NCI-H82 treated with DMSO at 0.1 percent for 48 hours (cell line): ENCODE measurements at regions not wholly inside any gene's neighbourhood (a gene's known extent, or its start where the extent isn't known, plus 50 kb on each side); places are given as distances from the start of the nearest gene placed in this dataset.

Experiments
- DNase-seq: peaks from one replicate; lab custom pipeline; 2025; ENCODE audit not compliant: unreplicated experiment; lab: John Stamatoyannopoulos, UW

DNA sequence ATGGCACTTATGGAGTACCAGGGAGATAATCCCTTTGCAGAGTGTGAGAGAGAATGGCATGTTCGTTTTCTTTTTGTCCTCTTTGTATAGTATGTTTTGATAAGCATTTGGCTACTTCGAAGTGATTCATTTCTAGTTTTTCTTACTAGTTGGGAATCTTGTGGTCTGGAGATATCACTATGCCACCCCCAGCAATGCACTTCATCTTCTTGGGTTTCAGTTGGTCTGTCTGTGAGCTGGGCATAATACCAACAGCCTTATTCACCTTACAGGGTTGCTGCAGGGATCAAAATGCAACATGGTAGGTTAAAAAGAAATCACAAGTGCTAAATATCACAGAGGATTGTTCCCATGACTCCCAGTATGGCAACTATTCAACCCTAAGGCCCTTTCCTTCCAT is 387.8 kb upstream of the CADM1 start:
- no peak for DNase-seq

DNA sequence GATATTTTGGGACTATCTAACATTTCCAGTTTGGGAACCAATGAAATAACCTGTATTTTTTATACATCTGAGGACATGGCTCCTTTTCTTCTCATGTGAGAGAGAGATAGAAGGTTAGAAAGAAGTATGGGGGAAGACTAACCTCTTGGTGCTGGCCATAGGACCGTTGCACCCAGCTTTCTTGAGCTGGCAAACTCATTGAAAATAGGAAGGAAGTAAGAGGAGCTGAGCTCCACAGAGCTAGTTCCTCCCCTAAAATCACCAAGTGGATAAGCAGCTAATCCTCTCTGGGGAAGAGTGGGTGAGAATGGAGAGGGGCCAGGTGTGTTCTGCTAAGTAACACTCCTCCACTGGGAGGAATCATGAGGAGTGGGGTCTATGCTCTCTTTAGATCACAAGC is 387.4 kb upstream of the CADM1 start:
- peak; percentile 6 for DNase-seq

DNA sequence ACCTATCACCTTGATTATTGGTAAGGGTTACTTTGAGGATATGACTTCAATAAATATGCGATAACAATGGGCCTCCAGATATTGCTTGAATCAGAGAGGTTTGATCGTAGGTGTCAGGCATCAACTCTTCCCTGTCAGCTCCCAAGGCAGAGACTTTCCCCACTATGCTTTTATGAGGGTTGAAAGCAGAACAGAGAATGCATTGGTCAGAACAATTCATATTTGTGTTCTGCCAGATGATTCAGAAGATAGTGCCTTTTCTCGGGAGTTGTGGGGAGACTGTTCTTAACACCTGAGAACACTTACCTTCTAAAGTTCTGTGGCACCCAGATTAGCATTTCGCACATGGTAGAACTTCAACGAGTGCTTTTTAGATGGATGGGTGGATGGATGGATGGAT is 386.3 kb upstream of the CADM1 start:
- no peak for DNase-seq

DNA sequence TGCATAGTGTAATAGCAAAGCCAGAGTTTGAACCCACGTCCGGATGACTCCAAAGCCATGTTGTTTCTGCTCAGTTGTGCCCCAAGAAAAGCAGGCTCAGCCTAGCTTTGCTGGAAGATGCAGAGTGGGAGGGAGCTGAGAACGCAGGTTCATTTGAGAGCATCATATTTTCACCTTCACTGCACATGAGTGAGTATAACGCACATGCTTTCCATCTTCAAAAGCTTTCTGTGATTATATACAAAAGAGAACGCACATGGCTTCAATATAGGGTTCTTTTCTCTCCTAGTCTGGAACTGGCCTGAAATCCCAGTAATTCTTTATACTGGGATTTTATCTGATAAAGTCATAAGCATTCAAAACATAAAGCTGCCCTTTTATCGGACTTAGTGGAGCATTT is 385.5 kb upstream of the CADM1 start:
- no peak for DNase-seq

DNA sequence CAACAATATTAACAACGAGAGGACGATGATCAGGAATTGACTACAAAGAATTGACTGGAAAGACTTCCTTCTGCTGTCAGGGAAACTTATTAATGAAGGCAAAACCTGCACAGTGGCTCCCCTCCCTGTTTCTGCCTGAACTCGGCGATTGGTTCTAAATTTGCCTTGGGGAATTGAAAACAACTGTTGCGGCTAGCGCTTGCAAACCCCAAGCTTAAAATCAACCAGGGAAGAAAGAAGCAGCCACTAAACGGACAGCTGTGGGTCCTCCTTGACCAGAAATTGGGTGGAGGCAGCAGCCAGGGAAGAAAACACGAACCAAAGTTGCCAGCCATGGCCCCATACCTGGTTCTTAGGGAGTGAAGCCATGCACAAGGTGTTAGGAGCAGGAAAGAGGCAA is 383.5 kb upstream of the CADM1 start:
- no peak for DNase-seq

DNA sequence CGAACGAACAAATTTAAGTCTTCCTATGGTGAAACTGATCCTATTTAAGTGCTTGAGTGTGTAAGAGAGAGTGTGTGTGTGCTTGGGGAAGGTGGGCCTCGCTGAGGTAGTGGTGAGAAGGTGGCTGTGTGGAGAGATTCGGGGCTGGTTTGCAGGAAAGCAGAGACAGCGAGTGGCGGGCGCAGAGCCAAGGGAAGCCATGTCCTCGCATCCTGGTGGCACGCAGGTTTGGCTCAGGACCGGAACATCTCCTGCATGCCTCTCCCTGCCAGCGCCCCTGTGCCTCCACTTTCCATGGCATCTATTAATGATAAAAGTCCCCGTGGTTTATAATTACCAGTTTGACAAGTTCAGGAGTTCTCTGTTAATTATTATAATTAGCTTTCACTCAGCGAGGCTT is 383.1 kb upstream of the CADM1 start:
- DNase-seq: no peak

DNA sequence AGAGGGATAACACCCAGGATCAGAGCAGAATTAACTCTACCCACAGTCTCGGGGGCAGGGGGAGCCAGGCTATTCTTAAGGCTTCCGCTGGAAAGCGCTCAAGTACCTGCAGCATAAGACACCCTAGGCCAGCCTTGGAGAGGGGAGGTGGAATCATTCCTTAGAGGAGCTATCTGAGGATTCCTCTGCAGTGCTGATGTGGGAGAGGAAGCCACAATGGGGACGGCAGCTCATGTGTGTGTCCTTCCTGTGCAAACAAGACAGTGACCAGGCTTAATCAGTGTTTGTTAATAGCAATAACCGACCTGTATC is 382.2 kb upstream of the CADM1 start:
- DNase-seq: no peak

DNA sequence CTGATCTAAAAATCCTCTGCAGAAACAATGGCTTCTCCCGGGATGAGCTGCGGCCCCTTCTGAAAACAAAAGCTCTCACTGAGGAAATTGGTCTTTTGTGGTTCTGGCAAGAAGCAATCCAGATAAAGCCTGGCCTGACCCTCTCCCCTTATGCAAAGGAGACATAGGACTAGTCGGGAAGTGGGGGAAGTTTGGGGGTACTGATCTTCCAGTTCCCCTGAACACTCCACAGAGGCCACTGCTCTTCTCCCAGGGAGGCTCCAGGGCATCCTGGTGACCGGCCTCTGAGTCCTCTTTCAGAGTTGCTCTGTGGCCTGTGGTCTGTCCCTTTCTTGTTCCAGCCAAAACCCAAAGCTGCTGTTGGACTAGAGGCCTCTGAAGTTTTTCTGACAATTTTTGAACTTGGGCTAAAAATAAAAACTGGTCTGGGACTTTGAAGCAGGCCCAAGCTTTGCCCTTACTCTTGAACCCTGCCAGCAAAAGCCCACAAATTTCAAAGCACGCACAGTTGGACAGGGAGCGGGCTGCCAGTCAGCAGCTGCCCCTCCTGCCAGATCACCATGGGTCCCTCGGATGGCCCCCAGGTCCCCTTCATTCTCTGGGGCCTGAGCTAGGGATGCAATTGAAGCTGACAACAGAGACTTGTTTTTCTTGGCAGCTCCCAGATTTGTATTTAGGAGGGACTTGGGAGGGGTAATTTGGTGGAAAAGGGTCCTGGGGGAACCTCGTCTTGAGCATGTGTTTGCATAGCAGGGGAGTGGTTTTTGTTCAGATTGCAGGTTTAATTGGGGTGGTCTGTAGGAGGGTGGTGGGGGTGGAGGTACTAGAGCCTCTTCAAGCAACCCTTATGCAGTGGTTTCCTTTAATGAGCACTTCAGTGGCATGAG is 381.6 kb upstream of the CADM1 start:
- no peak for DNase-seq

DNA sequence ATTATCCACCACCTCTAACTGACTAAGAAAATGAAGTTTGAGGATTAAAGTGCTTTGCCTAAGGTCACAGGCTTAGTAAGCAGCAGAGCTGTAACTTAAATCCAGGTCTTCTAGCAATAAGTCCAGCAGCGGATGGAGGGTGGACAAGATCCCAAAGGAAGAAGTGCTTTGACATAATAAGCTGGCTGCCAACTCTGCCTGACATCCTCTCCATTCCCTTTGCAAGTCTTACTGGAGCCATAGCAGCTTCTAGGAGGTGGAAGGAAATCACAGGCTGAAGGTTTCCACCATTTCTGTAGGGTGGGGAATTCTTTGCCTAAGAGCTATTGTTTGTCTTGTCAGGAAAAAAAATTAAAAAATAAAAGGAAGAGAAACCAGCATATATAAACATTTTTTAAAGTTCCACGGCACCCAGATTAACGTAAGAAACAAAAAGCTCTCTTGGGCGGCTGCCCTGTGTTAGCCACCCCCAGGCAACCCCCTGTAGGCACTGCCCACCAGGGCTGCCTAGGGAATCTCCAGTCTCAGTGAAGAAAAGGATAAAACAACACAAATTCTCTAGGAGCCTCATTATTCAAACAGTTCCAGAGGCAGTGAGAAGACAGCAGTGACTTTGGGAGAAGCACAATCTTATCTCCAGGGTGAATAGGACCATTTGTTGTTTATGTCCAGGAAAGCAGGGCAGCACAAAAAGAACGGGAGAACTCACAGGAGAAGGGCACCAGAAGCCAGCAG is 380.8 kb upstream of the CADM1 start:
- DNase-seq: peak; percentile 7

DNA sequence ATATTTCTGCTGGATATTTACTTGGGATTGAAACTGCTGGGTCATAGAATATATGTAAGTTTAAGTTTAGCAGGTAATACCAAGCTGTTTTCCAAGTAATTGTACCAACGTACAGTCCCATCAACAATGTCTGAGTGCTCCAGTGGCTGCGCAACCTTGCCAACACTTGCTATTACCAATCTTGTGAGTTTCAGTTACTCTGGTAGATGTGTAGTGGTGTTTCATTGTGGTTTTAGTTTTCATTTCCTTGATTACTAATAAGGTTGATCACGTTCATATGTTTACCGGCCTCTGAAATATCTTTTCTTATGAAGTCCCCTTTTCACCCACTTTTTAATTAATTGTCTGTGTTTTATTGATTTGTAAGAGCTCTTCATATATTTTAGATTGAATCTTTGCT is 370.6 kb upstream of the CADM1 start:
- no peak for DNase-seq

DNA sequence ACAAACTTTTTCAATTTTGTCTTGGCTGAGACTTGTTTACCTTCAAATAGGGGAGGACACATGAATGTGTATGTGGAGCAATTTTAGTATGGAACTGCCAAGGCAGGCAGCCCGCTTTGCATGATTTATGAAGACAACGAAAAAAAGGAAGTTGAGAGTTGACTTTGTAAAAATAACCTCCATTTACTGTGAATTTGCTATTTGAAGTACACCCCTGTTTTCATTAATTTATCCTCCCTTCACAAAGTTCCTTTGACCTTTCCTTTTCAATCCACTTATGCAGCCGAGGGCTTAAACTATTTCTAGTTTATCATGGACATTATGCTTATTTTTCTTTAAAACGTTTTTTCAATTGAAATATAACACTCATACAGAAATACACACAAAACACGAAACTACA is 369.6 kb upstream of the CADM1 start:
- no peak for DNase-seq

DNA sequence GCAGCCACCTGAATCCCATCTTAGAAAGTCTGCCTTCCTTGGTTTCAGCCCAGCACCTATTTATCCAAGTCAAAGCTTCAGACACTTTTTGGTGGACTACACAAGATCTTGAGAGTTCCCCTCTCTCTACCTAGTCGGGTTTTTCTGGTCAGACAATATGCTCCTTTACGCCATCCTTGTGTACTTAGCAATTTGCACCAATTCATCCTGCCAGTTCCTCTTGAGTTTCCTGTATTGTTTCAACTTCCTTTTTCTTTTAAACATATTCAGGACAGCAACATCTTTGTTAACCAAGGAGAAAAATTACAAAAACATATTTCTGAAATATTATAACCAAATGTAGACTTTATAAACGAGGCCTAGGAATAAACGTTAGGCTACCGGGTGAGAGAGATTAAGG is 368.2 kb upstream of the CADM1 start:
- no peak for DNase-seq

DNA sequence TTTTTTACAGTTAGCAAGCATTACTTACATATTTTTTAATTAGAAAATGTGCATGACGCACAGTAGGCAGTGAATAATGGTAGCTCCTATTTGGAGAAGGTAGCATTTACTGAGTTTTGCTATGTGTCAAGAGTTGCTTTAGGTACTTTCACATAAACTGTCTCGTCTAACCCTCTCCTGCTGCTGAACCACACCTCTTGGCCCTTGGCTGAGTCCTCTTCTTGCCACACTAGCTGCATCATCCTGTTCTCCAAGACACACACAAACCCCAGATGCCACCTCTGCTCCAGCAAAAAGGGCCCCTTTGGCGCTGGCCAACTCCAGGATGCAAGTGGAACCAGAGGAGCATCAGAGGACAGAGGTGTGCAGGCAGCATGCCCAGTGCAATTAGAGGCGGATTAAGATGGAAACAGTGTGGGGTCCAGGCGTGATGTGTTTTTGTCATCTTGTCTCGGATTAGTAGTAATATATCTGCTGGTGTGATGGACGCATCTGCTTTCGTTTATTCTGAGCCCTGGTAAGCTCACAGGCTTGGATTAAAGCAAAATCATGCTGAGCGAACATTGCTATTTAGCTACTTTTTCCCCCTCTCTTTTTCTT is 367.0 kb upstream of the CADM1 start:
- peak; percentile 89 for DNase-seq

DNA sequence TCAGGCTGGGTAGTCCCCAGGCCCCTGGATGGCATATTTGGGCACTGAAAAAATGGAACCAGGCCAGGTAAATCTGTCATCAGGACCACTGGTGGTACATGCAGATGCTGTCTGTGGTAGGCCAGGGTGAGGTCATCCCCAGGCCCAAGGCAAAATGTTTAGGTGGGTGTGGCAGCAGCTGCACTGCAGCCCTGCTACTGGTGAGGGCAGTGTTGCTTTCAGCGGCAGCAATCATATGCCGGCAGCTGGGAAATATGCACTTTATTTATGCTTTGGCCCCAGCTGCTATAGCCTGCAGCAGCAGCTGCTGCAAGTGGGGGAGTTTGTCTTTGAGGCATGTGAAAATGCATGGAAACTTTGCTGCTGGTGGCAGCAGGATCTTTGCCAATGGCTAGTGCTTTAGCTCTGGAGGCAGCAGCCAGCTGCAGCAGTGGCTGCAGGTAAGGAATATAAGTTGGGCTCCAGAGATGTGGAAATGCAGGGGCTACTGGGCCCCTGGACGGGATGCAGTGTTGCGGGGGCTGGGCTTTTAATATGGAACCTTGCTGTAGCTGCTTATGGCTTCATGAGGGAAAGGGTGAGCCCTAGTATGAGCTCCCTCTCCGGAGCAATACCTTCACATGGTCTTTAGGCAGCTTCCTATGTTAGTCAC is 365.7 kb upstream of the CADM1 start:
- peak; percentile 22 for DNase-seq

DNA sequence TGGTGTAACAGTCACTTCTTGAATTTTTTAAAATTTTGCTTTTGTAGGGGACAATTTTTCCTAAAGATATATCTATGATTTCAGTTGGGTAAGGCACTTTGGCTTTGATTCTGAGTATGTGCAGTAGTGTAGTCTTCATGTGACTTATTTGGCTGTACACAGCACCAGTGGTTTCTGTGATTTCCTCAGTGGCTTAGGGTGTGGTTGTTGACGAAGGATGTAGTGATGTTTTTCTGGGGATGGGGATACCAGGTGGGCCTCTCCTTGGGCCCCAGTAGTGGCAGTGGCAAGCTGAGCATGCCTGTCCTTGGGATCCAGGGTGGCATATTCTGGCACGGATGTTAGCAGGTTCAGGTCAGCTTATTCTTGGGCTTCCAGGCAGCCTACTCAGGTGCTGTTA is 364.9 kb upstream of the CADM1 start:
- DNase-seq: no peak

DNA sequence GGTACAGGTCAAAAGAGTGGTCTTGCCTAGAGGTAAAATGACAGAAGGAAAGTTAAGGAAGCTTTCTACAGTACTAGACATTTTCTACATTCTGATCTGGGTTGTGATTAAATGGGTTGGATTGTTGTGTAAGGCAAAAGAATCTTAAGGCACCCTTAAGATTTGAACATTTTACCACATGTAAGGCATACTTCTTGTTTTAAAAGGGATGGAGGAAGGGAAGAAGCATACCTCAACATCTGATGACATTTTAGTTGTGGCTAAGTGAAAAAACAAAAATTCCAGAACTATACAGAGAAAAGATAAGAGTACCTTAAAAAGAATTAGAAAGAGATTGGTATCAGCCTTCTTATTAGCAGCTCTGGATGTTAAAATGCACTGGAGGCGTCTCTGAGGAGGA is 356.0 kb upstream of the CADM1 start:
- no peak for DNase-seq

DNA sequence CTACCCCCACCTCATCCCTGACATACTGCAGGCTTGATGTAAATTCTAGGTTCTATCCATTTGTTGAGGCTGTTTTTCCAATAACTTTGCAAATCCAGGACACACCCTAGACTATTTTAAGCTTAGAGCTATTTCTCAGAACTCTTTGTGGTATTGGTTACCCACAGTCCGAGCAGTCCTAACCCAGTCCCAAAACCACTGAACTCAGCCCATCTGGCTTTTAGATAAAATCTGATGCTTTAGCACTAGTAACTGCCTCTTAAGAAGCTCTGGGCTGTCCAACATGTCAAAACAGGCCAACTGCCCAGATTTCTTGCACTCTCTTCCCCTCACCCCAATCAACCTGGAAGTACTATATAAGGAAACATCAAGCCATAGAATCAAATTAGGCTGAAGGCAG is 344.4 kb upstream of the CADM1 start:
- DNase-seq: no peak

DNA sequence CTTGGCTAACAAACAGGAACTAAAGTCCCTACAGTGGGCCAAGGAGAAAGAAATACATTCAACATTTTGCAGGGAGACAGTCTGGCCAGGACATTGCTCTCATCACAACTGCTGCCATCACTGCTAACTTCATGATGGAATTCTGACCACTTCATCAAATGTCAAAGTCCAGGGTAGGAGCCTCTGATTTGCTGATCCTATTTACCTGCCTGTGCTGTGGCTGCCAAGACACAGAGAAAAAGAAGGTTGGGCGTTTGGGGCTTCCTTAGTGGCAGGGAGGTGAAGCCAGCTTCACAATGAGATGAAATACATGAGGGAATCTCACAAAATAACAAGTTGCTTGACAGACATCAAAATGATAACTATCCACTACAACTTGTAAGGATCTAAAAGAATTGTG is 343.9 kb upstream of the CADM1 start:
- no peak for DNase-seq

DNA sequence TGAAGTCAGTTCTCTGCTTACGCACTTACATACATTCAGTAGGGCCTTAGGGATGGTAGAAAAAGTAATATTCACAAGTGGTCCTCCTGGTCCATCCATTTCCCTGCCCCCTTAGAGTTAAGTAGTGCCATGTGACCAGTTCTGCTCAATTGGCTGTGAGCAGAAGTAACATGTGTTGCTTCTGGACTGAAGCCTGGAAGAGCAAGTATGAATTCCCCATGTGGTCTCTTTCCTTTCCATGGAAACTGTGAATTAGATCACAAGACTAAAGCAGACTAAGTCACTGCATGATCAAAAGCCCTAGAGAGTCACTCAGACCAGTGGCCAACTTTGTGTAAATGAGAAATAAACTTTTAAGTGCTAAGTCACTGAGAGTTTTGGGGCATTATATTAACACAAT is 341.7 kb upstream of the CADM1 start:
- DNase-seq: no peak

DNA sequence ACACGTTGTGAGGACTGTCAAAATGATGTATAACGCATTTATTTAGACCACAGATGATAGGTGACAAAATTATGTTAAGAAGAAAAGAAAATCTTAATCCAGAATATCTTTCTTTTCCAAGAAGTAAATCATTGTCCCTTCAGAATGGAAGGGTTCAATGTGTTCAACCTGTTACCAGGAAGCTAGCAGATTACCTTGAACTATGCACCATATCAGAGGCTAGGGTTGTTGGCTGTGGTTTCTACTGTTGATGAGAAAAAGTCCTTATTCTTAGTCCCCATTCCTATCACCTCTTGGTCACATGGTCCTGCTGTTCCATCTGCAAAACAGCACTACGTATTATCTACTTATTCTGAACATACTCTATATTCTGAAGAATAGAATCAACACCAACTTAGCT is 339.5 kb upstream of the CADM1 start:
- no peak for DNase-seq

DNA sequence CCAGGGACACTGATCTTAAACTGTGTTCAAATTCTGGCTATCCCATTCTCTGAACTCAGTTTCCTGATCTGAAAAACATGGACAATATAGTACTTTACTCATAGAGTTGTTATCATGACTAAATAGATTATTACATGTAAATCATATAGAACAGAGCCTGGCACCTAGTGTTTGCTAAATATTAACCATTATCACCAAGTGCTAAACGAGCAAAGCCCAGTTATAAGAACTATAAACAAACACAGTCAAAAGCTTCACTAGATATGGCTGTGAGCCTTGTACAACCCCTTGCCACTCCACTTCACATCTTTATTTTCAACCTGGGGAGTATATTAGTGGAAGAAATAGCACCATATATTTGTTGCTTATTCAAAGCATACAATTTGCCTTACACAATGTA is 338.9 kb upstream of the CADM1 start:
- no peak for DNase-seq

DNA sequence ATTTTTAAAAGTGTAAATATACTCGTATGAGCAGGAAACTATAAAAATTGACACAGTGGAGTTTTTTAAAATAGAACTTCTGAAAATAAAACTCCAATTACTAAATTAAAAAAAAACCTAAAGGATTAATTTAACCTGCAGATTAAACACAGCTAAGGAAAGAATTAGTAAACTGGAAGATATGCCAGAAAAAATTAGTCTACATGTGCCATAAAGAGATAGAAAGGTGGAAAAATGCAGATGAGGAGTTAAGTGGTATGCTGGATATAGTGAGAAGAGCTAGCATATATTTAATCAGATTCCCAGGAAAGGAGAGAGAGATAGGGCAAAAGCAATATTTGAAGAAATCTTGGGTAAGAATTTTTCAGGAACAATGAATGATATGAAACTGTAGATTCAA is 315.8 kb upstream of the CADM1 start:
- DNase-seq: no peak
